GM21447 (cell line): ENCODE measurements at regions not wholly inside any gene's neighbourhood (a gene's known extent, or its start where the extent isn't known, plus 50 kb on each side); places are given as distances from the start of the nearest gene placed in this dataset.

Experiments used
- ATAC-seq: cut with Tn5 transposase; IDR thresholded peaks from one replicate; pipeline ENCODE4 v1.9.1; 2021; ENCODE audit not compliant: unreplicated experiment

- ATAC-seq: no peak
These were observed 123.1 kb downstream of the ZNF664 start for GRCh38 chr12:124096109-124096508.

- ATAC-seq: no peak
These were observed 123.9 kb downstream of the ZNF664 start for GRCh38 chr12:124096869-124097434.

GRCh38 chr12:124097701-124098100, 124.7 kb downstream of the ZNF664 start:
- ATAC-seq: no peak

- no peak for ATAC-seq
These were observed 125.2 kb downstream of the ZNF664 start for GRCh38 chr12:124098101-124098757.

GRCh38 chr12:124098887-124099286, 125.9 kb downstream of the ZNF664 start:
- ATAC-seq: no peak

- ATAC-seq: no peak
These were observed 126.6 kb downstream of the ZNF664 start for GRCh38 chr12:124099661-124100060.

- no peak for ATAC-seq
These were observed 127.7 kb downstream of the ZNF664 start for GRCh38 chr12:124100572-124101178.

- no peak for ATAC-seq
These were observed 132.5 kb downstream of the ZNF664 start for GRCh38 chr12:124105546-124105945.

- ATAC-seq: no peak
These were observed 134.3 kb downstream of the ZNF664 start for GRCh38 chr12:124107351-124107750.

GRCh38 chr12:124109760-124110159, 136.7 kb downstream of the ZNF664 start:
- ATAC-seq: no peak

GRCh38 chr12:124110372-124110883, 137.4 kb downstream of the ZNF664 start:
- no peak for ATAC-seq

- no peak for ATAC-seq
These were observed 138.0 kb downstream of the ZNF664 start for GRCh38 chr12:124111006-124111405.

GRCh38 chr12:124114316-124114715, 141.3 kb downstream of the ZNF664 start:
- ATAC-seq: no peak

- no peak for ATAC-seq
These were observed 142.5 kb downstream of the ZNF664 start for GRCh38 chr12:124115496-124115895.

- no peak for ATAC-seq
These were observed 143.1 kb downstream of the ZNF664 start for GRCh38 chr12:124115976-124116690.

- ATAC-seq: no peak
These were observed 147.7 kb downstream of the ZNF664 start for GRCh38 chr12:124120739-124121138.

GRCh38 chr12:124122722-124123121, 149.7 kb downstream of the ZNF664 start:
- no peak for ATAC-seq

- no peak for ATAC-seq
These were observed 150.4 kb downstream of the ZNF664 start for GRCh38 chr12:124123296-124124000.

GRCh38 chr12:124125203-124125871, 152.3 kb downstream of the ZNF664 start:
- ATAC-seq: peak; percentile 69

GRCh38 chr12:124126950-124127655, 154.1 kb downstream of the ZNF664 start:
- ATAC-seq: no peak
